Kidney glomerular epithelial cell (primary cell): ENCODE measurements at regions not wholly inside any gene's neighbourhood (a gene's known extent, or its start where the extent isn't known, plus 50 kb on each side); places are given as distances from the start of the nearest gene placed in this dataset.
"Not testable (repeated sequence)": the region's sequence is repeated elsewhere in the genome, so short reads cannot be mapped to it uniquely, and the experiment has no call there.

Experiments used
- DNase-seq: peaks from one replicate; lab custom pipeline; 2025; lab: John Stamatoyannopoulos, UW

GRCh38 chr1:145482214-145482860, 56.9 kb upstream of the NBPF20 start:
- DNase-seq, result not testable (repeated sequence)

- not testable (repeated sequence) for DNase-seq
These were observed 50.6 kb upstream of the NBPF20 start for GRCh38 chr1:145475962-145476361.

DNA sequence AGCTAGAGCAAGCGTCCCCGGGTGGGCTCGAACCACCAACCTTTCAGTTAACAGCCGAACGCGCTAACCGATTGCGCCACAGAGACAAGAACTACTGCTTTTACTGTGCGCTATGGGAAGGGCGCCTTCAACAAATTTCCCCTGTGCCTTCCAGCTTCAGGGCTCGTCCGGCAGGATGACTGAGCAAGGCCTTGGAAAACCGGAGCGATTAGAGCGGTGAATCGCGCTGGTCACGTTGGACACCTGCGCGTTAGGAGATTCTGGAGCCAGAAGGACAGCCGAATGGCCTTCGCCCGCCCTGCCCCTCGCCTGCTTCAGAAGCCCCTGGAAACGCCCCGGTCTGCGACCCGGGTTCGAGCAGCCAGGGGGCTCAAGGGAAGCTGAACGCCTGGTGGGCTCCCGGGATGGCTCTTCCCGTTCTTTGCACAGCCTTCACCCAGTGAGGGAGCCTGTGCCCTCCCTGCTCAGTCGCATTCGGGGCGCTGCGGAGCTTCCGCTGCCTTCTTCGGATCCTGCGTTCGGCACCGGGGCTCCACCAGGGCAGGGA, 50.0 kb upstream of the NBPF20 start:
- DNase-seq, result not testable (repeated sequence)
